ENCODE measurements at regions not wholly inside any gene's neighbourhood (a gene's known extent, or its start where the extent isn't known, plus 50 kb on each side); places are given as distances from the start of the nearest gene placed in this dataset.

GRCh38 chr5:89399548-89399947 lies 516.6 kb upstream of the MEF2C start:
- Histone ChIP-seq H3K9me1 (ENCODE audit: insufficient read depth, low read length) (no peaks in the 10 kb centered on the region), H4K91ac (ENCODE audit: insufficient read depth, low read depth, low read length) (no peak overlapping the region), H3K27me3 (ENCODE audit: control insufficient read depth, insufficient read depth, low read length) (no peaks in the 10 kb centered on the region; the same call in 1 of the 2 replicates), H4K8ac (ENCODE audit: low read depth in 2 of 2, low read length in 2 of 2) (no peak overlapping the region), H3K4ac (ENCODE audit: low read depth, low read length) (no peak overlapping the region), H3K27ac (ENCODE audit: insufficient read depth, low read length) (no peak overlapping the region), H4K5ac (ENCODE audit: low read depth, low read length) (no peak overlapping the region), H3K79me1 (ENCODE audit: low read depth in 1 of 2, low read length in 2 of 2) (no peaks in the 10 kb centered on the region), H3K9ac (ENCODE audit: low read depth, low read length) (no peak overlapping the region), H2BK5ac (ENCODE audit: low read depth, low read length, poor library complexity, severe bottlenecking) (no peak overlapping the region), H2BK15ac (ENCODE audit: low read depth, low read length) (no peak overlapping the region), H3K14ac (replicated peaks; ENCODE audit: low read depth, low read length) (no peak overlapping the region), H2AK9ac (replicated peaks; ENCODE audit: low read depth, low read length, poor library complexity) (no peak overlapping the region), H3K36me3 (ENCODE audit: control insufficient read depth, insufficient read depth, low read length) (no peaks in the 10 kb centered on the region), H2BK120ac (ENCODE audit: low read depth, low read length) (no peak overlapping the region), H3K4me3 (ENCODE audit: insufficient read depth, low read depth, low read length) (no peak overlapping the region), H4K20me1 (ENCODE audit: insufficient read depth, low read length) (no peaks in the 10 kb centered on the region), H3K4me1 (ENCODE audit: control insufficient read depth, insufficient read depth, low read length) (0 out of 2 replicates have a peak, but pooled peaks cover 2% of the 10 kb centered on the region), H2AFZ (replicated peaks; ENCODE audit: low read length, poor library complexity) (no peak overlapping the region), H2AK5ac (ENCODE audit: low read depth, low read length) (no peak overlapping the region), H3K9me3 (ENCODE audit: control insufficient read depth, insufficient read depth, low read length) (no peaks in the 10 kb centered on the region), H3K4me2 (ENCODE audit: low read depth, low read length) (no peak overlapping the region), H3K56ac (ENCODE audit: extremely low read depth, insufficient read depth, low read length) (no peak overlapping the region), H3K18ac (ENCODE audit: low read depth, low read length) (no peak overlapping the region), H3K23ac (ENCODE audit: low read depth, low read length) (no peak overlapping the region), H2BK20ac (ENCODE audit: low read depth, low read length) (no peak overlapping the region)
- WGBS, 2 experiments (ENCODE audit: extremely low coverage in 2 of 2, insufficient read length in 1 of 2), result no CpG with 5 or more reads among the region's 1 CpG
- intact Hi-C loops (cut with micrococcal nuclease), result loop anchor here (5.0 kb wide), 1 partner anchor 92 kb away; no protein-coding TSS in a partner anchor
- POLR2A ChIA-PET (ENCODE audit: unreplicated experiment), result no interaction called here
- dilution Hi-C loops (cut with HindIII; ENCODE audit: low sequenced_read_pairs, unreplicated experiment), result no loop called here
- in situ Hi-C loops (cut with MboI; ENCODE audit: low sequenced_read_pairs), result no loop called here
- ATAC-seq (ENCODE audit: low read depth) (no peak), DNase-seq (no peak)
- BruUV-seq (replicated peaks), result no TSS peak
- CTCF ChIA-PET, result no interaction called here
- TF ChIP-seq CHD1 (IDR thresholded peaks at IDR 0.05; ENCODE audit: low read depth, low read length), result no peak
- no peak for TF ChIP-seq CTCF (conservative IDR thresholded peaks at IDR 0.05; ENCODE audit: low read depth, low read length)
- no peak for TF ChIP-seq RAD21 (IDR thresholded peaks at IDR 0.05; ENCODE audit: low read length)
- no peak for TF ChIP-seq RFX5 (IDR thresholded peaks at IDR 0.05; ENCODE audit: low read depth, low read length)
- TF ChIP-seq POLR2A (IDR thresholded peaks at IDR 0.05; ENCODE audit: low read depth, low read length), result no peak
- TF ChIP-seq BHLHE40 (IDR thresholded peaks at IDR 0.05; ENCODE audit: low read depth, low read length), result no peak
- no peak for TF ChIP-seq FOS (IDR thresholded peaks at IDR 0.05; ENCODE audit: low read depth, low read length)
